ENCODE measurements at regions not wholly inside any gene's neighbourhood (a gene's known extent, or its start where the extent isn't known, plus 50 kb on each side); places are given as distances from the start of the nearest gene placed in this dataset.

- no peak for DNase-seq
Observed at GRCh38 chr5:171693412-171693811, 92.2 kb upstream of the SMIM23 start.

DNA sequence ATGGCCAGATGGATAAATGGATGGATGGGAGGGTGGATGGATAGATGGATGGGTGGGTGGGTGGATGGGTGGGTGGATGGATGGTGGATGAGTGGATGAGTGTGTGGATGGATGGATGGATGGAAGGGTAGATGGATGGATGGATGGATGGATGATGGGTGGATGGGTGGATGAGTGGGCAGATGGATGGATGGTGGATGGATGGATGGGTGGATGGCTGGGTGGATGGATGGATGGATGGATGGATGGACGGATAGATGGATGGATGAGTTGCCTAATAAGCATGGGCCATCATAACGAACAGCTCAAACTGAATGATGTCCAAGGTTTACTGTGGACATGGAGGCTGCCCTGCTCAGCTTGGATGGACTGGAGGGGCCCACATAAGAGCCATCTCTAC, 89.8 kb upstream of the SMIM23 start:
- DNase-seq: no peak

GRCh38 chr5:171697221-171698102, 88.2 kb upstream of the SMIM23 start:
- no peak for DNase-seq

DNA sequence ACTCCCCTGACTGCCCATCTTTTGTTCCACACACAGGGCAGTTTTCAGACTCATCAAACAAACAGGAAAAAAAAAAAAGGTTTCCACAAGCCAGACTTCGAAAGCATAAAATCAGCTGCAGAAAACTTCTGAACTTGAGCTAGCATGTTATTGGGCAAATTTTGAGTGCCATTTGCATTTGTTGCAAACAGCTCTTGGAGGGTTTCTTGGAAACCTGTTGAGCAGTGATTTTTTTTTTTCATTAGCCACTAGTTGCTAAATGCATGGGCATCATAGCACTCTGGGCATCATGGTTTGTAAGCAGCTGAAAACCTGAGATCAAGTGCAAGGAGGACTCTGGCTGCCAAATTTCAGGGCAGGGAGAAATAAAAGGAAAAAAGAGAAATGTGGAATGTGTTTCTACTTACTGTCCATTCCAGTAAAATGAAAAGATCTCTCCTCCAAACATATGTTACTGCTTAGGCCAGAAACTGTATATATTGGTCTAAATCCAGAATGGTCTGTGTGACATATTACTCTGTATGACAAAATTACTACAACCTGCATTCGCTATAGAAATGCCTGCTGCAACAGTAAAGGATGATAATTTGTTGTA, 85.2 kb upstream of the SMIM23 start:
- DNase-seq: no peak

- DNase-seq: no peak
Observed at GRCh38 chr5:171701100-171701541, 84.5 kb upstream of the SMIM23 start.

- no peak for DNase-seq
Observed at GRCh38 chr5:171702135-171702770, 83.4 kb upstream of the SMIM23 start.

DNA sequence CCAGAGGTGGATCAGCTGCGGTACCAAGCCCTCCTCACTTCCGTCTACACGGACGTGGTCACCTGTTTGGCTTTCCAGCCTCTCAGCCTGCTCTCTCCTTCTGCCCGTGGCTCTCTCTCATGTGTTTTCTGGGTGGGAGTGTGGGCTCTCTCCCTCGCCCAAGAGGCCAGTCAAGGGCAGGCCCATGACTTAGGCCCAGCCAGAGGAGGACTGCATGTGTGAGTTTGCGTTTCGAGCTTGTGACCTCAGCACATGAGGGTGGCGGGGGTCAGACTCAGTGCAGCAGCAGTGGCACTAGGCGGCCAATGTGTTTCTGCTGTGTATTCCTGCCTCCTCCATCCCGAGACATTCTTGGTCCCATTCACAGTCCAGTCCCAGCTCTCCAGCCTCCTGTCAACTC, 82.5 kb upstream of the SMIM23 start:
- no peak for DNase-seq

GRCh38 chr5:171705036-171705435, 80.6 kb upstream of the SMIM23 start:
- no peak for DNase-seq

GRCh38 chr5:171705830-171706468, 79.7 kb upstream of the SMIM23 start:
- no peak for DNase-seq

GRCh38 chr5:171706736-171707441, 78.7 kb upstream of the SMIM23 start:
- DNase-seq: no peak

- no peak for DNase-seq
Observed at GRCh38 chr5:171707442-171707792, 78.2 kb upstream of the SMIM23 start.

GRCh38 chr5:171709930-171710329, 75.7 kb upstream of the SMIM23 start:
- DNase-seq: no peak

GRCh38 chr5:171710451-171711024, 75.1 kb upstream of the SMIM23 start:
- no peak for DNase-seq

- DNase-seq: no peak
Observed at GRCh38 chr5:171711571-171711970, 74.0 kb upstream of the SMIM23 start.

DNA sequence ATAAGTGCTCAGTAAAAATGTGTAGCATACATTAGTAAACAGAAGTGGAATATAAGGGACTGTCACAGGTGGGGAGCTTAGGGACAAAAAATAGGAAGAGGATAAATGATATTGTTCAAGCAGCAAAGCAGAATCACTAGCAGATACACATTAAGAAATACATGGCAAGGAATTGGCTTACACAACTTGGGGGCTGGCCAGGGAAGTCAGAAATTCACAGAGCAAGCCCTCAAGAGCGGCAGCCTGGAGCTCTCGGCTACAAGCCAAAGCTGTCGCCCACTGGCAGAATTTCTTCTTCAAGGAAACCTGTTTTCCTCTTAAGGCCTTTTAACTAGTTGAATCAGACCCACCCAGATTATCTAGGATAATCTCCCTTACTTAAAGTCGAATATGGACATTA, 73.0 kb upstream of the SMIM23 start:
- DNase-seq: no peak

- DNase-seq: no peak
Observed at GRCh38 chr5:171713152-171713551, 72.5 kb upstream of the SMIM23 start.

GRCh38 chr5:171714261-171714660, 71.4 kb upstream of the SMIM23 start:
- no peak for DNase-seq

DNA sequence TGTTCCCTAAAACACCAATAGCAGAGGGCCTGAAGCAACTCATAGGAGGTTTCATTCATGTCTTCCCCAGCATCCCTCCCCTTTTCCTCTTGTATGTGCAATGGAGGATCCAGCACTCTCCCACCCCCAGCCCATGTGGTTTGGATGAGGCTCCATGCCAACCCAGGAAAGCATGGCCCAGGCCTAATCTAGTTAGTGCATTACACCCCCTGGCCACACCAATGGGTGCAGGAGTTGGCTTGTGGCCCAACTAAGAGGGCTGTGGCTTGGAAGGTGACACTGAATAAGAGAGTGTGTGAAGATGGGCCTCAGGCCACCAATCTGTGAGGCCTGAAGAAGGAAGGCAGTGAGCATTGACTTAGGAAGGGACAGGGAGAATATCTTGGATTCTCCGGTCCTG, 70.8 kb upstream of the SMIM23 start:
- DNase-seq: no peak

- DNase-seq: no peak
Observed at GRCh38 chr5:171715551-171715950, 70.1 kb upstream of the SMIM23 start.

GRCh38 chr5:171720086-171720485, 65.5 kb upstream of the SMIM23 start:
- no peak for DNase-seq

DNA sequence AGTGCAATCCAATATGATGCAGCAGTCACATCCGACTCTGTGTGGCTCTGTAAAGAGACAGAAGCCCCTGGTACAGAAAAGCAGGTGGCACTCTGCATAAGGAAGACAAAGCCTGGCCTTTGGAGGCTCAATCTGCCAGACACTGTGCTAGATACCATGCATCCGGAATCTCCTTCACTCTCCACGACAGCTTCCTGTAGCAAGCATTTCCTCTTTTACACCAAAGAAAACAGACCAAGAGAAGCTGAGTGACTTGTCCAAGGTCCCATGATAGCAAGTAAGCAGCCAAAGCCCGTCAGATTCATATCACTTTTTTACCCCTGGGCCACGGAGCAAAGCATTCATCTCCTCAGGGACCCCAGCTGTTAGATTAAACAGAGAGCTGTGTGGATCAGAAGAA, 64.2 kb upstream of the SMIM23 start:
- peak; percentile 89 for DNase-seq

- DNase-seq: no peak
Observed at GRCh38 chr5:171724468-171725204, 61.0 kb upstream of the SMIM23 start.

All from KG1 (cell line).